ENCODE measurements at regions not wholly inside any gene's neighbourhood (a gene's known extent, or its start where the extent isn't known, plus 50 kb on each side); places are given as distances from the start of the nearest gene placed in this dataset.

DNA sequence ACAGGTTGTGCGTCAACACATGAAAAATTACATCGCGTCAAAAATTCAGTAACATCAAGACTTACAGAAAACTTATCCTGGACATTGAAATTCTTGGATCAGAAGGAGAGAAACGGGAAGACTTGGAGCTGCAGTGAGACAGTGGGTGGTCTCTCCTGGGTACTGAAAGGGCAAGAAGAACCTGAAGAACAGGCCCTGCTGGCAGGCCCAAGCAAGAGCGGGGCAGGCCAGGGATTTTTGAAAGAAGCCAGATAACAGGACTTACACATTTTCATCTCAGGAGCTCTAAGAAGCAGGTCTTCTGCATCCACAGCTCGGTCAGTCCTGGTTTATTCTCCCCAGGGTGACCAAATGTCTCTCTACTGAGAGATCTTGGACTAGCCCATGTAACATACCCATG, 466.5 kb upstream of the SOX5 start:
- TF ChIP-seq, protein P1, sequence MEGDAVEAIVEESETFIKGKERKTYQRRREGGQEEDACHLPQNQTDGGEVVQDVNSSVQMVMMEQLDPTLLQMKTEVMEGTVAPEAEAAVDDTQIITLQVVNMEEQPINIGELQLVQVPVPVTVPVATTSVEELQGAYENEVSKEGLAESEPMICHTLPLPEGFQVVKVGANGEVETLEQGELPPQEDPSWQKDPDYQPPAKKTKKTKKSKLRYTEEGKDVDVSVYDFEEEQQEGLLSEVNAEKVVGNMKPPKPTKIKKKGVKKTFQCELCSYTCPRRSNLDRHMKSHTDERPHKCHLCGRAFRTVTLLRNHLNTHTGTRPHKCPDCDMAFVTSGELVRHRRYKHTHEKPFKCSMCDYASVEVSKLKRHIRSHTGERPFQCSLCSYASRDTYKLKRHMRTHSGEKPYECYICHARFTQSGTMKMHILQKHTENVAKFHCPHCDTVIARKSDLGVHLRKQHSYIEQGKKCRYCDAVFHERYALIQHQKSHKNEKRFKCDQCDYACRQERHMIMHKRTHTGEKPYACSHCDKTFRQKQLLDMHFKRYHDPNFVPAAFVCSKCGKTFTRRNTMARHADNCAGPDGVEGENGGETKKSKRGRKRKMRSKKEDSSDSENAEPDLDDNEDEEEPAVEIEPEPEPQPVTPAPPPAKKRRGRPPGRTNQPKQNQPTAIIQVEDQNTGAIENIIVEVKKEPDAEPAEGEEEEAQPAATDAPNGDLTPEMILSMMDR (IDR thresholded peaks at IDR 0.05; ENCODE audit: insufficient read depth, low read length) = no peak
- TF ChIP-seq, protein P2, sequence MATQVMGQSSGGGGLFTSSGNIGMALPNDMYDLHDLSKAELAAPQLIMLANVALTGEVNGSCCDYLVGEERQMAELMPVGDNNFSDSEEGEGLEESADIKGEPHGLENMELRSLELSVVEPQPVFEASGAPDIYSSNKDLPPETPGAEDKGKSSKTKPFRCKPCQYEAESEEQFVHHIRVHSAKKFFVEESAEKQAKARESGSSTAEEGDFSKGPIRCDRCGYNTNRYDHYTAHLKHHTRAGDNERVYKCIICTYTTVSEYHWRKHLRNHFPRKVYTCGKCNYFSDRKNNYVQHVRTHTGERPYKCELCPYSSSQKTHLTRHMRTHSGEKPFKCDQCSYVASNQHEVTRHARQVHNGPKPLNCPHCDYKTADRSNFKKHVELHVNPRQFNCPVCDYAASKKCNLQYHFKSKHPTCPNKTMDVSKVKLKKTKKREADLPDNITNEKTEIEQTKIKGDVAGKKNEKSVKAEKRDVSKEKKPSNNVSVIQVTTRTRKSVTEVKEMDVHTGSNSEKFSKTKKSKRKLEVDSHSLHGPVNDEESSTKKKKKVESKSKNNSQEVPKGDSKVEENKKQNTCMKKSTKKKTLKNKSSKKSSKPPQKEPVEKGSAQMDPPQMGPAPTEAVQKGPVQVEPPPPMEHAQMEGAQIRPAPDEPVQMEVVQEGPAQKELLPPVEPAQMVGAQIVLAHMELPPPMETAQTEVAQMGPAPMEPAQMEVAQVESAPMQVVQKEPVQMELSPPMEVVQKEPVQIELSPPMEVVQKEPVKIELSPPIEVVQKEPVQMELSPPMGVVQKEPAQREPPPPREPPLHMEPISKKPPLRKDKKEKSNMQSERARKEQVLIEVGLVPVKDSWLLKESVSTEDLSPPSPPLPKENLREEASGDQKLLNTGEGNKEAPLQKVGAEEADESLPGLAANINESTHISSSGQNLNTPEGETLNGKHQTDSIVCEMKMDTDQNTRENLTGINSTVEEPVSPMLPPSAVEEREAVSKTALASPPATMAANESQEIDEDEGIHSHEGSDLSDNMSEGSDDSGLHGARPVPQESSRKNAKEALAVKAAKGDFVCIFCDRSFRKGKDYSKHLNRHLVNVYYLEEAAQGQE (IDR thresholded peaks at IDR 0.05; ENCODE audit: insufficient replicate concordance, low read depth) = no peak
